GM19035 (cell line): ENCODE measurements at regions not wholly inside any gene's neighbourhood (a gene's known extent, or its start where the extent isn't known, plus 50 kb on each side); places are given as distances from the start of the nearest gene placed in this dataset.

Source experiments
- ATAC-seq: cut with Tn5 transposase; IDR thresholded peaks from one replicate; pipeline ENCODE4 v1.9.1; 2021; ENCODE audit not compliant: unreplicated experiment

- ATAC-seq = no peak
Observed at GRCh38 chr12:124504273-124505000, 63.0 kb downstream of the NCOR2 start.

- no peak for ATAC-seq
Observed at GRCh38 chr12:124503305-124503704, 64.1 kb downstream of the NCOR2 start.

- no peak for ATAC-seq
Observed at GRCh38 chr12:124502379-124502778, 65.0 kb downstream of the NCOR2 start.

GRCh38 chr12:124501827-124502226, 65.6 kb downstream of the NCOR2 start:
- ATAC-seq = no peak

- no peak for ATAC-seq
Observed at GRCh38 chr12:124501112-124501561, 66.3 kb downstream of the NCOR2 start.

GRCh38 chr12:124499898-124500244, 67.5 kb downstream of the NCOR2 start:
- no peak for ATAC-seq

GRCh38 chr12:124499190-124499753, 68.1 kb downstream of the NCOR2 start:
- no peak for ATAC-seq

- ATAC-seq = no peak
Observed at GRCh38 chr12:124498275-124499189, 68.9 kb downstream of the NCOR2 start.

GRCh38 chr12:124497658-124498057, 69.8 kb downstream of the NCOR2 start:
- ATAC-seq = no peak

- ATAC-seq = no peak
Observed at GRCh38 chr12:124497039-124497438, 70.4 kb downstream of the NCOR2 start.

- ATAC-seq = no peak
Observed at GRCh38 chr12:124496584-124496983, 70.8 kb downstream of the NCOR2 start.

GRCh38 chr12:124495194-124495983, 72.0 kb downstream of the NCOR2 start:
- ATAC-seq = no peak

GRCh38 chr12:124494751-124495129, 72.7 kb downstream of the NCOR2 start:
- ATAC-seq = no peak

- ATAC-seq = peak; percentile 94
Observed at GRCh38 chr12:124493809-124494750, 73.3 kb downstream of the NCOR2 start.

- no peak for ATAC-seq
Observed at GRCh38 chr12:124492879-124493808, 74.3 kb downstream of the NCOR2 start.

GRCh38 chr12:124491856-124492420, 75.5 kb downstream of the NCOR2 start:
- no peak for ATAC-seq

GRCh38 chr12:124491310-124491709, 76.1 kb downstream of the NCOR2 start:
- ATAC-seq = no peak

GRCh38 chr12:124490584-124491305, 76.7 kb downstream of the NCOR2 start:
- ATAC-seq = no peak
